GM12875 (cell line): ENCODE measurements at regions not wholly inside any gene's neighbourhood (a gene's known extent, or its start where the extent isn't known, plus 50 kb on each side); places are given as distances from the start of the nearest gene placed in this dataset.

ENCODE experiments used
- H3K4me3 ChIP-seq: one replicate; pipeline ENCODE4 v1.5.1; 2011; ENCODE audit warnings: low read depth, low read length, control low read depth
- CTCF ChIP-seq: IDR thresholded peaks from 2 replicates; pipeline ENCODE4 v1.5.1; 2011; ENCODE audit warnings: low read depth, mild to moderate bottlenecking, control low read depth, inconsistent platforms, low read length, moderate library complexity, borderline replicate concordance; ENCODE audit not compliant: insufficient read depth

DNA sequence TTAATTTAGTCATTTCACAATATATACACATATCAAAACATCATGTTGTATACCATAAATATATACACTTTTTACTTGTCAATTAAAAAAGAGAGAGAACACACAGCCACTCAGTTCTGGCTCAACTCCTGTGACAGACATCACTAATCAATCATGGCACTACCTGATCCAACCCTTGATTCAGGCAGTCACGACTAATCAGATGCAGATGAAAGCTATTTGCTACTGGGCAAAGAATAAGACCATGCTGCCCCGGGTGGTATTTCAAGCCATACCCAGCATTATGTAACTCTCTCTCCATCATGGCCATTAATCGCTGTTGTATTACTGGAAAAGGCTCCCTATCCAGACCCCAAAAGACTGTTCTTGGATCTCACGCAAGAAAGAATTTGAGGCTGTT, 345.7 kb downstream of the HAPSTR1 start:
- no peak overlapping the region for H3K4me3 ChIP-seq
- no peak for TF ChIP-seq CTCF

DNA sequence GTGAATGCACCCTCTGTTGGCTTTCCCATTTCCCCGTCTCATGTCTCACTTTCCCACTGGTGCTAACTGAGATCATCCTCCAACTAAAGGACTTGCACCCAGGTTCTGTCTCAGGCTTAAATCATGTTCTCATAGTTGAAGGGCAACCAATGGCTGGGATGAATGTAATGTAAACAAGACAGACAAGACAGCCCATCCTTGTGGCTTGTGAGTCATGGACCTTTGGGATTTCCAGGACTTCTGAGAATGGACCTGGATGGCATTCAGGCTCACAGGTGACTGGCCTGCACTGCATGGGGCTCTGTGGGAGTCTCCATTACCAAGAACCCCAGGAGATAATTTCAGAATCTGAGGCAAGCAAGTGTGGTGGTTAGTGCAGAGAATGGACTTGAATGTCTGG, 347.5 kb downstream of the HAPSTR1 start:
- H3K4me3 ChIP-seq = no peak overlapping the region
- TF ChIP-seq CTCF = no peak

- no peak overlapping the region for H3K4me3 ChIP-seq
- TF ChIP-seq CTCF = no peak
Observed at GRCh38 chr16:9441012-9441411, 349.6 kb downstream of the HAPSTR1 start.

GRCh38 chr16:9443864-9444263, 352.4 kb downstream of the HAPSTR1 start:
- no peak overlapping the region for H3K4me3 ChIP-seq
- TF ChIP-seq CTCF = no peak

DNA sequence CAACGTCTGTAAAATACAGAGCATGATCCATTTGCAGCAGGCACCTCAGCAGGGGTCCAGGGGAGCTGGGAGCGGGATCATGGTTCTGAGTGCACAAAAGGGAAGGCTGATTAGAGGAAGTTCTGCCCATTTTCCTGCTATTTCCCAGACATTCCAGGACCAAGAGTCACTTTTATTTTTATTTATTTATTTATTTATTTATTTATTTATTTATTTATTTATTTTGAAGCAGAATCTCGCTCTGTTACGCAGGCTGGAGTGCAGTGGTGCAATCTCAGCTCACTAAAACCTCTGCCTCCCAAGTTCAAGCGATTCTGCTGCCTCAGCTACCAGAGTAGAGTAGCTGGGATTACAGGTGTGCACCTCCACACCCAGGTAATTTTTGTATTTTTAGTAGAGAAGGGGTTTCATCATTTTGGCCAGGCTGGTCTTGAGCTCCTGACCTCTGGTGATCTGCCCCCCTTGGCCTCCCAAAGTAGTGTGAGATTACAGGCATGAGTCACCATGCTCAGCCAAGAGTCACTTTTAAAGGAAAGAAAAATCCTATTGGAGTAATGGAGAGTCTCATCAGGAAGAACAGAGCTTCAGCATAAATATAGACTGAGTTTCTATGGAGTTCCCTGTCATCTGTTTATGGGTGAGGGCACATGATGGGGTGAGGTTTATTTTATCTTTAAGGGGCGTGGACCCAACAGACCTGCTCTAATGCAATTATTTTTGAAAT, 355.2 kb downstream of the HAPSTR1 start:
- no peak overlapping the region for H3K4me3 ChIP-seq
- TF ChIP-seq CTCF = no peak

DNA sequence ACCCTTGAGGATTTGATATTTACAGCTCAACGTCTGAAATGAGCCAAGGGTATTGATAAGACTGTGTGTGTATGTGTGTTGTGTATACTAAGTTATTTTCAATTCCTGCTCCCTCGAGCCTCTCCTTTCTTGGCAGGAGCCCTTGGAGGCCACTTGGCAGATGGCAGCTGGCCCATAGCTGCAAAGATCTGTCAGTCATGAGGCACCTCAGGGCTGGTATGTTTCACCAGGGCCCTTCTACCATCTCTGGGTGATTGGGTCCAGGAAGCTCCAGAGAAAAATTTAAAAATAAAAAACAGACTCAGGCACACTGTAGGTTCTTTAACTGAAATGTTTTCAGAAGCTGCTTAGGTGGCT, 355.7 kb downstream of the HAPSTR1 start:
- TF ChIP-seq CTCF = no peak
- H3K4me3 ChIP-seq = no peak overlapping the region

DNA sequence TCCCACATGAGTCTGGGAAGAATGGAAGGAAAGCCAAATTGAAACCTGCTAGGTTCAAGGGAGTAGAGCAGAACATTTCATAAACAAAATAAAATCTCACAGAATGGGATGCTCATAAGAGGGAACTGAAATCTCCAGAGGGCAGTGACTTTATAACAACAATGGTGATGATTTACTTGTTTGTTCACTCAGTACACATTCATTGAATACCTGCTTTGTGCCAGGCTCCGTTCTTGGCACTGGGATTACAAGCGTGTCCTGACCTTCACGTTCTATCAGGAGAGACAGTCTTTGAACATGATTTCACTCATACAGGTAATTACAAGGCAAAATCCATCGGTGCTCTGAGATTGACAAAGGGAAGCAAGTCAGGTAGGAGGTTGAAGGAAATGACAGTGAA, 356.3 kb downstream of the HAPSTR1 start:
- TF ChIP-seq CTCF = no peak
- H3K4me3 ChIP-seq = no peak overlapping the region
